ENCODE measurements at regions not wholly inside any gene's neighbourhood (a gene's known extent, or its start where the extent isn't known, plus 50 kb on each side); places are given as distances from the start of the nearest gene placed in this dataset.

DNA sequence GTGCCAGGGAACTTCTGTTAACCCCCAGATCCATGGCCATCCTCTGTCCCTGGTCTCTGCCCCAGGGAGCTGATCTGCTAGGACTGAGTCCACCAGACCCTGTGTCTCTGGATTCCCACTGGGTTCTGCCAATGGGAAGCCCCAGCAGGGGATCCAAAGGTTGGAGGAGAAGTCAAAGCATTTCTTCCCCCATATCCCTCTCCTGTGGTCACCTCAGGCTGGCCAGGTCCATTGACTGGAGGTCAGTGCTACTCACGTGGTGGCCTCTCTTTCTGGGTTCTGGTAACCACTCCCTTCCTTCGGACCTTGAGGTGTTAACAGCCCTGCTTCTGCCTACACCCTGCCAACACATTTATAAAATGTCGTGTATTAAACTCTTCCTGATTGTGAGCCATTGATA lies 69.7 kb upstream of the NECTIN1 start:
- Histone ChIP-seq H3K27ac (ENCODE audit: insufficient read depth, low read depth, low read length) (no peak overlapping the region), H3K9me3 (replicated peaks; ENCODE audit: control insufficient read depth, insufficient read depth, low read length) (no peaks in the 10 kb centered on the region), H3K4me2 (ENCODE audit: insufficient read depth, low read length) (no peak overlapping the region), H3K9ac (replicated peaks; ENCODE audit: extremely low read depth, insufficient read depth, low read length) (no peak overlapping the region), H2AFZ (ENCODE audit: low read depth, low read length) (no peak overlapping the region), H3K4me3 (replicated peaks in 1 of 3; ENCODE audit: insufficient read depth in 1 of 3, low read depth in 1 of 3, low read length in 3 of 3) (no peak overlapping the region), H4K20me1 (replicated peaks; ENCODE audit: control insufficient read depth, extremely low read depth, insufficient read depth, low read length) (no peaks in the 10 kb centered on the region), H3K4me1 (ENCODE audit: control insufficient read depth, extremely low read depth, insufficient read depth, low read length) (no peaks in the 10 kb centered on the region), H3K36me3 (ENCODE audit: control insufficient read depth in 2 of 2, extremely low read depth in 1 of 2, insufficient read depth in 2 of 2, low read length in 2 of 2) (no peaks in the 10 kb centered on the region), H3K79me2 (ENCODE audit: control insufficient read depth, insufficient read depth, low read length) (no peaks in the 10 kb centered on the region), H3K9me1 (replicated peaks; ENCODE audit: control insufficient read depth, extremely low read depth, insufficient read depth, low read length) (no peaks in the 10 kb centered on the region), H3K27me3 (ENCODE audit: control insufficient read depth in 2 of 2, insufficient read depth in 2 of 2, low read length in 2 of 2) (no peaks in the 10 kb centered on the region)
- ChIA-PET POLR2A (no interaction called here), CTCF (no interaction called here)
- FAIRE-seq (no peak), DNase-seq (ENCODE audit: low read depth, low spot score) (no peak)
- intact Hi-C loops (cut with micrococcal nuclease) (no loop called here), dilution Hi-C loops (cut with MboI; ENCODE audit: extremely low pct_ligation_motif_present, low sequenced_read_pairs) (no loop called here)
- BruUV-seq (replicated peaks) = no TSS peak
- TF ChIP-seq JUN (IDR thresholded peaks at IDR 0.05; ENCODE audit: borderline replicate concordance, insufficient read depth, insufficient read length, low read depth) (no peak), POLR2AphosphoS5 (IDR thresholded peaks at IDR 0.05; ENCODE audit: insufficient read depth, low read depth, low read length) (no peak), POLR2A (IDR thresholded peaks at IDR 0.05; ENCODE audit: low read depth, low read length) (no peak), FOS (IDR thresholded peaks at IDR 0.05; ENCODE audit: borderline replicate concordance, insufficient read depth, low read length) (no peak), GATA2 (IDR thresholded peaks at IDR 0.05; ENCODE audit: insufficient read depth, insufficient read length, low read depth, low read length) (no peak), MYC (IDR thresholded peaks at IDR 0.05; ENCODE audit: low read depth, low read length) (no peak), EZH2 (IDR thresholded peaks at IDR 0.05; ENCODE audit: borderline replicate concordance, low read depth, low read length, severe bottlenecking) (no peak)
- TF ChIP-seq, protein P1, sequence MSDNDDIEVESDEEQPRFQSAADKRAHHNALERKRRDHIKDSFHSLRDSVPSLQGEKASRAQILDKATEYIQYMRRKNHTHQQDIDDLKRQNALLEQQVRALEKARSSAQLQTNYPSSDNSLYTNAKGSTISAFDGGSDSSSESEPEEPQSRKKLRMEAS (IDR thresholded peaks at IDR 0.05; ENCODE audit: insufficient read depth, insufficient read length) = no peak
- TF ChIP-seq, protein P2, sequence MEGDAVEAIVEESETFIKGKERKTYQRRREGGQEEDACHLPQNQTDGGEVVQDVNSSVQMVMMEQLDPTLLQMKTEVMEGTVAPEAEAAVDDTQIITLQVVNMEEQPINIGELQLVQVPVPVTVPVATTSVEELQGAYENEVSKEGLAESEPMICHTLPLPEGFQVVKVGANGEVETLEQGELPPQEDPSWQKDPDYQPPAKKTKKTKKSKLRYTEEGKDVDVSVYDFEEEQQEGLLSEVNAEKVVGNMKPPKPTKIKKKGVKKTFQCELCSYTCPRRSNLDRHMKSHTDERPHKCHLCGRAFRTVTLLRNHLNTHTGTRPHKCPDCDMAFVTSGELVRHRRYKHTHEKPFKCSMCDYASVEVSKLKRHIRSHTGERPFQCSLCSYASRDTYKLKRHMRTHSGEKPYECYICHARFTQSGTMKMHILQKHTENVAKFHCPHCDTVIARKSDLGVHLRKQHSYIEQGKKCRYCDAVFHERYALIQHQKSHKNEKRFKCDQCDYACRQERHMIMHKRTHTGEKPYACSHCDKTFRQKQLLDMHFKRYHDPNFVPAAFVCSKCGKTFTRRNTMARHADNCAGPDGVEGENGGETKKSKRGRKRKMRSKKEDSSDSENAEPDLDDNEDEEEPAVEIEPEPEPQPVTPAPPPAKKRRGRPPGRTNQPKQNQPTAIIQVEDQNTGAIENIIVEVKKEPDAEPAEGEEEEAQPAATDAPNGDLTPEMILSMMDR (IDR thresholded peaks at IDR 0.05; ENCODE audit: extremely low read depth in 1 of 2, insufficient read depth in 1 of 2, low read depth in 1 of 2, low read length in 2 of 2) = no peak

All from endothelial cell of umbilical vein (primary cell).